A549 (cell line): ENCODE measurements at regions not wholly inside any gene's neighbourhood (a gene's known extent, or its start where the extent isn't known, plus 50 kb on each side); places are given as distances from the start of the nearest gene placed in this dataset.

Experiments
- ATAC-seq, 2 experiments: fragments of 200-7000 bp in 1 of 2; fragments of >200 bp in 1 of 2; cut with Nextera tagmentation in 1 of 2; cut with Tn5 transposase in 1 of 2; 3 replicates each; pipeline versions ENCODE4 v1.8.0 to v1.9.1; 2018 to 2020; ENCODE audit warnings: mild to moderate bottlenecking in 1 of 2, moderate library complexity in 1 of 2
- CTCF ChIA-PET: fragments of 300-600 bp; sonication (Branson Sonifier 250); formaldehyde crosslinking; extraction: SDS; loops from one replicate; lab custom pipeline; 2021; ENCODE audit warnings: antibody characterized with exemption, inconsistent platforms; lab: Yijun Ruan, JAX
- POLR2A ChIA-PET: fragments of 350-600 bp; formaldehyde crosslinking; extraction: SDS; loops from one replicate; lab custom pipeline; 2021; ENCODE audit warnings: antibody characterized with exemption, inconsistent platforms; lab: Yijun Ruan, JAX
- DNase-seq, 2 experiments: peaks; one replicate each; pipeline versions ENCODE4 v3.0.0 to v3.0.0-alpha.2; 2011 to 2016; ENCODE audit warnings: low read depth in 1 of 2, low spot score in 1 of 2
- FAIRE-seq: peaks from 2 replicates; lab custom pipeline; 2011; peaks lifted over from hg19 to GRCh38; lab: Jason Lieb, UNC
- H3K27ac ChIP-seq, 2 experiments: fragments of >200 bp; sonication (Bioruptor Twin); formaldehyde crosslinking; 3 replicates each; pipeline ENCODE4 v1.5.1; 2016 to 2017
- H3K4me1 ChIP-seq: fragments of >200 bp; sonication (Bioruptor Twin); formaldehyde crosslinking; 3 replicates; pipeline ENCODE4 v1.6.1; 2016
- H3K4me2 ChIP-seq: fragments of >200 bp; sonication (Bioruptor Twin); formaldehyde crosslinking; 3 replicates; pipeline ENCODE4 v1.6.1; 2016
- H3K4me3 ChIP-seq: fragments of >200 bp; sonication (Bioruptor Twin); formaldehyde crosslinking; 3 replicates; pipeline ENCODE4 v1.5.1; 2016
- H3K9me3 ChIP-seq: fragments of >200 bp; sonication (Bioruptor Twin); formaldehyde crosslinking; 3 replicates; pipeline ENCODE4 v1.6.1; 2016
- BHLHE40 ChIP-seq: IDR thresholded peaks from 2 replicates; pipeline ENCODE4 v1.6.1; 2012; ENCODE audit warnings: low read depth, low read length, inconsistent platforms
- CBX8 ChIP-seq: fragments of 200-600 bp; sonication (generic); IDR thresholded peaks from 2 replicates; pipeline ENCODE4 v1.6.1; 2016
- CTCF ChIP-seq: fragments of >200 bp; sonication (Bioruptor Twin); formaldehyde crosslinking; IDR thresholded peaks from 3 replicates; pipeline ENCODE4 v1.5.1; 2016
- ELK1 ChIP-seq: fragments of 150-350 bp; IDR thresholded peaks from 2 replicates; pipeline ENCODE4 v1.6.1; 2014; ENCODE audit warnings: low read depth, mild to moderate bottlenecking, low read length
- EP300 ChIP-seq, 2 experiments: fragments of >200 bp; sonication (Bioruptor Twin); formaldehyde crosslinking; IDR thresholded peaks; 2 replicates in 1 of 2; 3 replicates in 1 of 2; pipeline ENCODE4 v1.6.1; 2016 to 2017
- HDAC2 ChIP-seq: fragments of 200-600 bp; sonication (generic); IDR thresholded peaks from 2 replicates; pipeline ENCODE4 v1.6.1; 2016
- HMGXB4 ChIP-seq: fragments of 250-450 bp; sonication (Bioruptor Pico); IDR thresholded peaks from 2 replicates; pipeline ENCODE4 v1.5.0; 2021; ENCODE audit warnings: mild to moderate bottlenecking, moderate library complexity, borderline replicate concordance
- HOXA7 ChIP-seq: fragments of 250-450 bp; sonication (Bioruptor Pico); IDR thresholded peaks from 2 replicates; pipeline ENCODE4 v1.5.0; 2020; ENCODE audit warnings: mild to moderate bottlenecking, moderate library complexity
- KDM1A ChIP-seq: fragments of 200-600 bp; sonication (generic); IDR thresholded peaks from 2 replicates; pipeline ENCODE4 v1.6.1; 2016; ENCODE audit warnings: low read depth, mild to moderate bottlenecking
- KDM5A ChIP-seq: fragments of 200-600 bp; sonication (generic); IDR thresholded peaks from 2 replicates; pipeline ENCODE4 v1.6.1; 2016; ENCODE audit warnings: antibody characterized with exemption, mild to moderate bottlenecking
- MAZ ChIP-seq: fragments of 150-350 bp; IDR thresholded peaks from 2 replicates; pipeline ENCODE4 v1.6.1; 2014; ENCODE audit warnings: antibody characterized with exemption, low read depth, low read length, borderline replicate concordance
- MYC ChIP-seq: IDR thresholded peaks from 2 replicates; pipeline ENCODE4 v1.6.1; 2012; ENCODE audit warnings: mild to moderate bottlenecking, inconsistent platforms, low read length, improper control_type of control experiment, borderline replicate concordance
- NFE2L2 ChIP-seq: fragments of 150-350 bp; conservative IDR thresholded peaks from 2 replicates; pipeline ENCODE4 v1.6.1; 2014; ENCODE audit warnings: low read length
- NPAS2 ChIP-seq: fragments of 250-450 bp; sonication (Bioruptor Pico); IDR thresholded peaks from 2 replicates; pipeline ENCODE4 v1.8.0; 2022; ENCODE audit warnings: mild to moderate bottlenecking, moderate library complexity, borderline replicate concordance
- PBX3 ChIP-seq: IDR thresholded peaks from 2 replicates; pipeline ENCODE4 v1.6.1; 2012
- PHF8 ChIP-seq: fragments of 200-600 bp; sonication (generic); IDR thresholded peaks from 2 replicates; pipeline ENCODE4 v1.6.1; 2016; ENCODE audit warnings: low read depth, mild to moderate bottlenecking, antibody characterized with exemption, moderate library complexity, borderline replicate concordance
- RARB ChIP-seq: fragments of 250-450 bp; sonication (Bioruptor Pico); IDR thresholded peaks from 2 replicates; pipeline ENCODE4 v1.8.0; 2021; ENCODE audit warnings: mild to moderate bottlenecking, moderate library complexity
- RCOR1 ChIP-seq: fragments of 150-350 bp; IDR thresholded peaks from 2 replicates; pipeline ENCODE4 v1.6.1; 2014; ENCODE audit warnings: antibody characterized with exemption, low read length, low read depth
- TFCP2L1 ChIP-seq: fragments of 250-450 bp; sonication (Bioruptor Pico); IDR thresholded peaks from 2 replicates; pipeline ENCODE4 v1.5.0; 2021; ENCODE audit warnings: mild to moderate bottlenecking
- TP53 ChIP-seq: fragments of 250-450 bp; sonication (Bioruptor Pico); IDR thresholded peaks from 2 replicates; pipeline ENCODE4 v1.5.0; 2021; ENCODE audit warnings: mild to moderate bottlenecking, moderate library complexity
- USF2 ChIP-seq: fragments of 450-650 bp; IDR thresholded peaks from 2 replicates; pipeline ENCODE4 v1.6.1; 2014; ENCODE audit warnings: antibody characterized with exemption
- ZC3H11A ChIP-seq: fragments of 450-650 bp; IDR thresholded peaks from 2 replicates; pipeline ENCODE4 v1.6.1; 2014; ENCODE audit warnings: antibody characterized with exemption, mild to moderate bottlenecking
- WGBS: methylation state at CpG from one replicate; pipeline ENCODE4 v1.1.6; 2017; ENCODE audit errors: missing lambda C conversion rate; 5-methylcytosine and 5-hydroxymethylcytosine counted together

GRCh38 chr3:177350121-177350520 is 152.8 kb upstream of the TBL1XR1 start:
- no peak for FAIRE-seq

GRCh38 chr3:177351206-177351605 is 153.9 kb upstream of the TBL1XR1 start:
- 95% methylated on average over 1 of the region's 1 CpG for WGBS
- peak overlapping the region in 1 of 2 experiments; percentile 8; a peak in 1 of 6 replicates for H3K27ac ChIP-seq
- peaks cover 17% of the 10 kb centered on the region for H3K4me1 ChIP-seq
- DNase-seq (no peak), FAIRE-seq (no peak), ATAC-seq (no peak)
- H3K4me2 ChIP-seq: no peak overlapping the region
- POLR2A ChIA-PET: no interaction called here
- CTCF ChIA-PET: no interaction called here
- TF ChIP-seq CBX8: no peak
- no peak for TF ChIP-seq KDM5A
- no peak for TF ChIP-seq USF2
- TF ChIP-seq CTCF: no peak
- no peak for TF ChIP-seq PHF8
- TF ChIP-seq MYC: no peak
- TF ChIP-seq NPAS2: no peak
- no peak for TF ChIP-seq PBX3
- no peak for TF ChIP-seq HMGXB4 (CRISPR knock-in tag)
- TF ChIP-seq BHLHE40: no peak
- TF ChIP-seq TP53 (CRISPR knock-in tag): no peak
- TF ChIP-seq EP300 (IDR thresholded peaks at IDR 0.05): no peak
- no peak for TF ChIP-seq ELK1
- TF ChIP-seq KDM1A: no peak
- no peak overlapping the region for H3K4me3 ChIP-seq
- H3K9me3 ChIP-seq: no peaks in the 10 kb centered on the region

More at GRCh38 chr3:177350121-177350520, 152.8 kb upstream of the TBL1XR1 start:
- Histone ChIP-seq H3K4me3 (no peak overlapping the region), H3K4me1 (peaks cover 27% of the 10 kb centered on the region), H3K4me2 (no peak overlapping the region), H3K9me3 (no peaks in the 10 kb centered on the region), H3K27ac (no peak overlapping the region)
- TF ChIP-seq HOXA7 (CRISPR knock-in tag): no peak
- TF ChIP-seq RARB (CRISPR knock-in tag): no peak
- TF ChIP-seq TFCP2L1 (CRISPR knock-in tag): no peak
- TF ChIP-seq MAZ: no peak
- no peak for TF ChIP-seq NFE2L2
- no peak for TF ChIP-seq RCOR1
- TF ChIP-seq HDAC2: no peak
- no peak for TF ChIP-seq ZC3H11A
- no peak for TF ChIP-seq CTCF
- POLR2A ChIA-PET: no interaction called here
- CTCF ChIA-PET: no interaction called here
- 93% methylated on average over 2 of the region's 2 CpGs for WGBS
- DNase-seq (no peak), ATAC-seq (no peak)
